ENCODE measurements at regions not wholly inside any gene's neighbourhood (a gene's known extent, or its start where the extent isn't known, plus 50 kb on each side); places are given as distances from the start of the nearest gene placed in this dataset.
A peak's percentile ranks its signal among the peaks of the same experiment; 100 is the strongest.

DNA sequence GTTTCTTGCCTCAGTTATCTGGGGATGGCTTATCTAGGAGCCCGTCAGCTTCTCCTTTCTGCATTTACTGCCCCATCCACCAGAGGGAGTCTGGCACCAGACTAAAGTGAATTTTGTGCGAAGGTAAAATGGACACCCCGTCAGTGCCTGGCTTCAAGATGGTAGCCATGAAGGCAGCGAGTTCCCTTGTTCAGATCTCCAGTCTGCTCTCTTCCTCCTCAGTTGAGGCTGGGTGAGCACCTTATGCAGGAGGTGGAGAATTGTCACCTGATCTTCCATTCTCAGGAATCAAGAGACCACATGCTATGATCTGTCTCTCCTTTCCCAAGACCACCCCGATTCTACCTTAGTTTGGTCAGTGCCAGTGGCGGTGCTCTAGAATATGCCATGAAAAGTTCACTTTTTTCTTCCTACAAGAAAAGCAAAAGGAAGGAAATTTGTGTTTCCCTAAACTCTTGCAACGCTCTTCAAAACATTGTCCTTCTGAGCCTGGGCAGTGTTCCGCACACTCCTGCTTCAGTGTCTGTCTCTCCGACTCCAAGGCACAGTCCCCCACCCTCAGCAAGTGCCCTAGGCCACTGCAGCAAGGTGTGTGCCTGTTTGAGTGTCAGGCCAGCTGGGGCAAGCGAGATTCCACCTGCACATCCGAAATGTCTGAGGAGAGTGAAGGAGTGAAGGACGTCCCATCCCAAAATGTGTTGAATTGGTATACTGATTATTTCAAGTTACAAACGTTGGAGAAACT, 168.6 kb downstream of the SS18 start:
- TF ChIP-seq, protein P1, sequence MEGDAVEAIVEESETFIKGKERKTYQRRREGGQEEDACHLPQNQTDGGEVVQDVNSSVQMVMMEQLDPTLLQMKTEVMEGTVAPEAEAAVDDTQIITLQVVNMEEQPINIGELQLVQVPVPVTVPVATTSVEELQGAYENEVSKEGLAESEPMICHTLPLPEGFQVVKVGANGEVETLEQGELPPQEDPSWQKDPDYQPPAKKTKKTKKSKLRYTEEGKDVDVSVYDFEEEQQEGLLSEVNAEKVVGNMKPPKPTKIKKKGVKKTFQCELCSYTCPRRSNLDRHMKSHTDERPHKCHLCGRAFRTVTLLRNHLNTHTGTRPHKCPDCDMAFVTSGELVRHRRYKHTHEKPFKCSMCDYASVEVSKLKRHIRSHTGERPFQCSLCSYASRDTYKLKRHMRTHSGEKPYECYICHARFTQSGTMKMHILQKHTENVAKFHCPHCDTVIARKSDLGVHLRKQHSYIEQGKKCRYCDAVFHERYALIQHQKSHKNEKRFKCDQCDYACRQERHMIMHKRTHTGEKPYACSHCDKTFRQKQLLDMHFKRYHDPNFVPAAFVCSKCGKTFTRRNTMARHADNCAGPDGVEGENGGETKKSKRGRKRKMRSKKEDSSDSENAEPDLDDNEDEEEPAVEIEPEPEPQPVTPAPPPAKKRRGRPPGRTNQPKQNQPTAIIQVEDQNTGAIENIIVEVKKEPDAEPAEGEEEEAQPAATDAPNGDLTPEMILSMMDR (IDR thresholded peaks at IDR 0.05) = peak; percentile 39
- Histone ChIP-seq H3K4me3 (no peak overlapping the region), H3K36me3 (no peaks in the 10 kb centered on the region), H3K9me3 (no peaks in the 10 kb centered on the region), H3K4me1 (no peaks in the 10 kb centered on the region), H3K27me3 (no peaks in the 10 kb centered on the region), H3K27ac (no peak overlapping the region), H3K9ac (ENCODE audit: low read depth in 2 of 2, low read length in 2 of 2) (no peak overlapping the region)
- intact Hi-C loops (cut with DNase I) = no loop called here
- peak; percentile 31 for DNase-seq

DNA sequence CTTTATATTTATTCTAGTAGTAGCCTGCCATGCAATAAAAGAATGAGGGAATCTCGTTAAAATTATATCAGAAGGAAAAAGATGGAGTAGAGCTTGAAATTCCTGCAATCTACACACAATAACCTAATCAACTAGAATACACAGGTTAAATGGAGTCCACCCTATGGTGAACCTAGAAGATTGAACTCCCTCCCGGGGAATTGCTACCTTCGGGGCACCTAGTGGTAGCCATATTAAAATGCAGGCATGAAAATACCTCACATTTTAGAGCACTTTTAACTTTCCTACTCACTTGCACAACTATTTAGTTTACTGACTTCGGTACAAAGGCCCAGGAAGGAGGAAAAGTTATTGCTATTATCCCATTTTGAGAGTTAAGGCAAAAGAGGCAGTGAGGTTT, 174.5 kb downstream of the SS18 start:
- no peak for DNase-seq
- intact Hi-C loops (cut with DNase I) = no loop called here
- no peak overlapping the region for H3K9ac ChIP-seq (ENCODE audit: low read depth in 2 of 2, low read length in 2 of 2)
- H3K4me1 ChIP-seq = no peaks in the 10 kb centered on the region
- H3K9me3 ChIP-seq = no peaks in the 10 kb centered on the region
- no peaks in the 10 kb centered on the region for H3K27me3 ChIP-seq
- H3K4me3 ChIP-seq = no peak overlapping the region
- TF ChIP-seq, protein P1 (IDR thresholded peaks at IDR 0.05) = no peak
- no peaks in the 10 kb centered on the region for H3K36me3 ChIP-seq
- no peak overlapping the region for H3K27ac ChIP-seq

DNA sequence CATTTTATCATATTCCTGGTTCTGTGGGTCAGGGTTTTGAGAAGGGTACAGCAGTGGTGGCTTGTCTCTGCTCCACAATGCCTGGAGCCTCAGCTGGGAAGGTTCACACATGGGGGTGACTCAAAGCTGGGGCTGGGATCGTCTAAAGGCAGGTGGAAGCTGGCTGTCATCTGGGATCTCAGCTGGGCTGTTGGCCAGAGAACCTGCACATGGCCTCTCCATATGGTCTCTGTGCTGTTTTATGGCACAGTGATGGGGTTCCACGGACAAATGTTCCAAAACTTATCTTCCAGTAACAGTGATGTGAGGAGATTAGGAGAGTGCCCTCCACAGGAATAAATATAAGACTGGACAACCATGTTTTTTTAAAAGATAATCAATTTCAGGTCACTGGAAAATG, 191.4 kb downstream of the SS18 start:
- Histone ChIP-seq H3K27ac (no peak overlapping the region), H3K9me3 (no peaks in the 10 kb centered on the region), H3K36me3 (no peaks in the 10 kb centered on the region), H3K9ac (ENCODE audit: low read depth in 2 of 2, low read length in 2 of 2) (no peak overlapping the region), H3K27me3 (no peaks in the 10 kb centered on the region), H3K4me3 (no peak overlapping the region), H3K4me1 (no peaks in the 10 kb centered on the region)
- TF ChIP-seq, protein P1 (IDR thresholded peaks at IDR 0.05) = no peak
- intact Hi-C loops (cut with DNase I) = loop anchor here (10.0 kb wide), 1 partner anchor 1024 kb away; no protein-coding TSS in a partner anchor
- no peak for DNase-seq

DNA sequence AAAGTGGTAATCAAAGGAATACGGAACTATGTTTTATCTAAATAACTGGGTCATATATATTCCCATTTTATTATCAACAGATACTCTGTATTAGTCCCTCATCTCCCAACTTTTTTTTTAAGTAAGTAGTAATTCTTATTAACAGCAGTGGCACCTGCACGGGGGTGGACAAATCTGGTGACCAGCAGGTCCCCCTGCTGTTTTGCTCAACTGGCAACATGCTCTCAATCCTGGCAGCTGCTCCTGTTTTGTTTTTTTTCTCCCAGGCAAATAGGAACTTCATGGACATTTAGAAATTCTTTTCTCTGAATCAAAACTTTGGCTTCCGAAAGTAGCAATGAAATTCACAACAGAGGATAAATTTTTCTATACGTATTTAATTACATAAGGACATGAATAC, 193.5 kb downstream of the SS18 start:
- H3K9me3 ChIP-seq = no peaks in the 10 kb centered on the region
- no peak overlapping the region for H3K4me3 ChIP-seq
- TF ChIP-seq, protein P1 (IDR thresholded peaks at IDR 0.05) = no peak
- H3K27me3 ChIP-seq = no peaks in the 10 kb centered on the region
- no peaks in the 10 kb centered on the region for H3K4me1 ChIP-seq
- H3K9ac ChIP-seq (ENCODE audit: low read depth in 2 of 2, low read length in 2 of 2) = no peak overlapping the region
- intact Hi-C loops (cut with DNase I) = loop anchor here (10.0 kb wide), 1 partner anchor 1022 kb away; no protein-coding TSS in a partner anchor
- H3K27ac ChIP-seq = no peak overlapping the region
- no peak for DNase-seq
- H3K36me3 ChIP-seq = no peaks in the 10 kb centered on the region

DNA sequence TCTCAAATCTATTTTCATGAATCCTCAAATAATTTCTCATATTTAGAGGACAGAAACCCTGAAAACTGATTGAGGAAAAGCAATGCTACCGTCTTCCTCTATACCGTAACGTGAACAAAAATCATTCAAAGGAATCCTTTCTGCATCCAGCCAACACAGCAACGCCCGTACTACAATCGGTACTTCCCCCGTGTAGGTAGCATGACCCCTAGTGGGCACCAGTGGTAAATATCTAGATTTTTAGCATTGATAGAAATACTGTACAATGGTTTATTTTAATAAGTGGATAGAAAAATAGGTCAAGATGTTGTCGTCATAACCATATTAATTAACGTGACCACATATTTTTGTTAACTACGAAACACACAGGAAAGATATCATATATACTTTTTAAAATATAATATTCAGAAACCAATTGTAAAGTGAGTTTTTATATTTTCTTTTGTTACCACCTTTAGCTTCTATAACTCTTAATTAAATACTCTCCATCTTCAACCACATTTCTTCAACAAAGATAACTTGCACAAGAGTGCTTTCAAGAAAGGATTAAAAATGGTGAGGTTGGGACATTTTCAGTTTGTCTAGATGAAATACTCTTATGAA, 194.1 kb downstream of the SS18 start:
- peak; percentile 34 for DNase-seq
- Histone ChIP-seq H3K9me3 (no peaks in the 10 kb centered on the region), H3K27me3 (no peaks in the 10 kb centered on the region), H3K4me1 (no peaks in the 10 kb centered on the region), H3K4me3 (no peak overlapping the region), H3K9ac (ENCODE audit: low read depth in 2 of 2, low read length in 2 of 2) (no peak overlapping the region), H3K36me3 (no peaks in the 10 kb centered on the region), H3K27ac (no peak overlapping the region)
- TF ChIP-seq, protein P1 (IDR thresholded peaks at IDR 0.05) = peak; percentile 65
- intact Hi-C loops (cut with DNase I) = loop anchor here (10.0 kb wide), 1 partner anchor 1021 kb away; no protein-coding TSS in a partner anchor

Measured in colonic mucosa (tissue), 4 donors.